HCT116 (cell line): ENCODE measurements at regions not wholly inside any gene's neighbourhood (a gene's known extent, or its start where the extent isn't known, plus 50 kb on each side); places are given as distances from the start of the nearest gene placed in this dataset.

Source experiments
- ATAC-seq: fragments of 200-7000 bp; cut with Tn5 transposase; 2 replicates; pipeline ENCODE4 v1.9.1; 2020; ENCODE audit warnings: mild to moderate bottlenecking, moderate library complexity
- BruUV-seq: library from RNA; stranded (reverse); fragments of 400-500 nt; replicated peaks from 2 replicates; lab custom pipeline; 2021; lab: Mats Ljungman, UMichigan
- CTCF ChIA-PET: fragments of 300-600 bp; sonication (Branson Sonifier 250); formaldehyde crosslinking; loops from one replicate; lab custom pipeline; 2021; ENCODE audit warnings: antibody characterized with exemption; lab: Charles Lee
- POLR2A ChIA-PET: fragments of 300-600, 350-600 bp; sonication (Branson Sonifier 250); formaldehyde crosslinking; loops from one replicate; lab custom pipeline; 2021; ENCODE audit warnings: antibody characterized with exemption; lab: Charles Lee
- RAD21 ChIA-PET, 2 experiments: fragments of 300-600 bp; sonication (Branson Sonifier 250); formaldehyde crosslinking; loops; one replicate each; lab custom pipeline; 2023; ENCODE audit warnings: low total read pairs in 2 of 2; ENCODE audit not compliant: uncharacterized antibody in 2 of 2, unreplicated experiment in 2 of 2, low non-redundant PET in 1 of 2; lab: Charles Lee
- DNase-seq: peaks from one replicate; pipeline ENCODE4 v3.0.0-alpha.2; 2010; ENCODE audit warnings: low read depth, low spot score
- H2AFZ ChIP-seq: fragments of 200-600 bp; shearing (Covaris generic), sonication (generic); 2 replicates; pipeline ENCODE4 v1.6.1; 2017; ENCODE audit warnings: low read depth, mixed run types, mixed read lengths, antibody characterized with exemption, low read length; ENCODE audit not compliant: poor library complexity, severe bottlenecking
- H3K27ac ChIP-seq: 2 replicates; pipeline ENCODE4 v1.5.1; 2012; ENCODE audit warnings: low read depth, low read length
- H3K27me3 ChIP-seq: fragments of 200-600 bp; sonication (generic); 2 replicates; pipeline ENCODE4 v1.6.1; 2016; ENCODE audit warnings: mixed run types, low read length, mixed read lengths; ENCODE audit not compliant: insufficient read depth
- H3K36me3 ChIP-seq, 2 experiments: fragments of 200-500 bp in 1 of 2; fragments of 200-600 bp in 1 of 2; sonication (Bioruptor generic) in 1 of 2; sonication (generic) in 1 of 2; 2 replicates each; pipeline versions ENCODE4 v1.5.1 to v1.6.1; 2014 to 2016; ENCODE audit warnings: low read length in 2 of 2, inconsistent platforms in 1 of 2, mixed read lengths in 1 of 2, mixed run types in 1 of 2; ENCODE audit not compliant: insufficient read depth in 2 of 2, control insufficient read depth in 1 of 2
- H3K4me1 ChIP-seq, 2 experiments: fragments of 200-600 bp in 1 of 2; sonication (generic) in 1 of 2; 2 replicates each; pipeline versions ENCODE4 v1.5.1 to v1.6.1; 2012 to 2017; ENCODE audit warnings: low read length in 2 of 2, inconsistent platforms in 1 of 2, mild to moderate bottlenecking in 1 of 2, mixed read lengths in 1 of 2, mixed run types in 1 of 2, moderate library complexity in 1 of 2; ENCODE audit not compliant: insufficient read depth in 2 of 2, control insufficient read depth in 1 of 2
- H3K4me2 ChIP-seq: fragments of 200-600 bp; sonication (generic); 2 replicates; pipeline ENCODE4 v1.6.1; 2017; ENCODE audit warnings: mixed run types, low read length, mixed read lengths
- H3K4me3 ChIP-seq, 2 experiments: fragments of 200-600 bp in 1 of 2; sonication (generic) in 1 of 2; replicated peaks in 1 of 2; 2 replicates each; pipeline ENCODE4 v1.5.1; 2011 to 2016; ENCODE audit warnings: low read length in 2 of 2, control low read depth in 1 of 2, low read depth in 1 of 2, mild to moderate bottlenecking in 1 of 2, mixed read lengths in 1 of 2, mixed run types in 1 of 2
- H3K79me2 ChIP-seq: fragments of 200-600 bp; sonication (generic); 2 replicates; pipeline ENCODE4 v1.6.1; 2017; ENCODE audit warnings: mild to moderate bottlenecking, mixed run types, low read length, moderate library complexity, mixed read lengths; ENCODE audit not compliant: insufficient read depth
- H3K9ac ChIP-seq: fragments of 200-600 bp; sonication (generic); 2 replicates; pipeline ENCODE4 v1.6.1; 2016; ENCODE audit warnings: low read length, mixed read lengths
- H3K9me2 ChIP-seq: fragments of 200-600 bp; sonication (generic), shearing (Covaris generic); 2 replicates; pipeline ENCODE4 v1.6.1; 2017; ENCODE audit warnings: mixed run types, mild to moderate bottlenecking, moderate library complexity; ENCODE audit not compliant: insufficient read depth
- H3K9me3 ChIP-seq, 2 experiments: fragments of 200-500 bp in 1 of 2; fragments of 200-600 bp in 1 of 2; sonication (Bioruptor generic) in 1 of 2; sonication (generic) in 1 of 2; 2 replicates each; pipeline ENCODE4 v1.6.1; 2014 to 2017; ENCODE audit warnings: low read length in 2 of 2, mixed read lengths in 2 of 2, inconsistent platforms in 1 of 2, low read depth in 1 of 2, mild to moderate bottlenecking in 1 of 2, mixed run types in 1 of 2, moderate library complexity in 1 of 2; ENCODE audit not compliant: control insufficient read depth in 1 of 2, insufficient read depth in 1 of 2
- H4K20me1 ChIP-seq: fragments of 200-600 bp; sonication (generic), shearing (Covaris generic); 2 replicates; pipeline ENCODE4 v1.6.1; 2017; ENCODE audit warnings: mixed run types, mild to moderate bottlenecking, moderate library complexity; ENCODE audit not compliant: insufficient read depth
- CBX3 ChIP-seq: IDR thresholded peaks from 2 replicates; pipeline ENCODE4 v1.6.1; 2012; ENCODE audit warnings: low read depth
- EGR1 ChIP-seq: IDR thresholded peaks from 2 replicates; pipeline ENCODE4 v1.6.1; 2012; ENCODE audit warnings: low read depth
- EZH2phosphoT487 ChIP-seq: fragments of 200-600 bp; IDR thresholded peaks from 2 replicates; pipeline ENCODE4 v1.6.1; 2018; ENCODE audit warnings: antibody characterized with exemption, borderline replicate concordance
- FOSL1 ChIP-seq: IDR thresholded peaks from 2 replicates; pipeline ENCODE4 v1.6.1; 2012; ENCODE audit warnings: low read depth
- JUND ChIP-seq: IDR thresholded peaks from 2 replicates; pipeline ENCODE4 v1.6.1; 2012
- POLR2A ChIP-seq: IDR thresholded peaks from 2 replicates; pipeline ENCODE4 v1.7.0; 2011; ENCODE audit warnings: borderline replicate concordance; ENCODE audit not compliant: insufficient read depth, insufficient read length; ENCODE audit errors: extremely low read depth
- POLR2AphosphoS5 ChIP-seq: IDR thresholded peaks from 2 replicates; pipeline ENCODE4 v1.6.1; 2011; ENCODE audit warnings: mild to moderate bottlenecking, low read depth, low read length, moderate library complexity
- RAD21 ChIP-seq: IDR thresholded peaks from 2 replicates; pipeline ENCODE4 v1.6.1; 2012; ENCODE audit warnings: low read depth, mild to moderate bottlenecking
- SIN3A ChIP-seq: IDR thresholded peaks from 2 replicates; pipeline ENCODE4 v1.6.1; 2012; ENCODE audit warnings: low read depth
- SP1 ChIP-seq: IDR thresholded peaks from 2 replicates; pipeline ENCODE4 v1.6.1; 2012; ENCODE audit warnings: low read depth
- SRF ChIP-seq: IDR thresholded peaks from 2 replicates; pipeline ENCODE4 v1.6.1; 2012; ENCODE audit warnings: low read depth
- TCF7L2 ChIP-seq: IDR thresholded peaks from 2 replicates; pipeline ENCODE4 v1.7.0; 2011; ENCODE audit warnings: borderline replicate concordance, inconsistent platforms; ENCODE audit not compliant: insufficient read depth, insufficient read length; ENCODE audit errors: extremely low read depth
- YY1 ChIP-seq: IDR thresholded peaks from 2 replicates; pipeline ENCODE4 v1.6.1; 2011; ENCODE audit warnings: low read length, low read depth, moderate library complexity, mild to moderate bottlenecking; ENCODE audit not compliant: insufficient replicate concordance; ENCODE audit errors: extremely low read depth
- ZNF274 ChIP-seq: fragments of 200-500 bp; sonication (Bioruptor generic); IDR thresholded peaks from 2 replicates; pipeline ENCODE4 v1.6.1; 2014; ENCODE audit warnings: mild to moderate bottlenecking, low read depth, low read length, inconsistent platforms
- intact Hi-C: fragments of 100-400 bp; cut with micrococcal nuclease; formaldehyde crosslinking; loops from 2 replicates; pipeline ENCODE4 v1.10.0; 2022
- TF ChIP-seq, protein P1 (sequence below): IDR thresholded peaks from 2 replicates; pipeline ENCODE4 v1.6.1; 2012
- TF ChIP-seq, protein P2 (sequence below): IDR thresholded peaks from 2 replicates; pipeline ENCODE4 v1.6.1; 2012
- TF ChIP-seq, protein P3 (sequence below): IDR thresholded peaks from 2 replicates; pipeline ENCODE4 v1.6.1; 2011; ENCODE audit warnings: mild to moderate bottlenecking, low read length, moderate library complexity; ENCODE audit not compliant: insufficient replicate concordance; ENCODE audit errors: extremely low read depth
- TF ChIP-seq, protein P4 (sequence below): IDR thresholded peaks from 2 replicates; pipeline ENCODE4 v1.6.1; 2012; ENCODE audit warnings: low read depth

DNA sequence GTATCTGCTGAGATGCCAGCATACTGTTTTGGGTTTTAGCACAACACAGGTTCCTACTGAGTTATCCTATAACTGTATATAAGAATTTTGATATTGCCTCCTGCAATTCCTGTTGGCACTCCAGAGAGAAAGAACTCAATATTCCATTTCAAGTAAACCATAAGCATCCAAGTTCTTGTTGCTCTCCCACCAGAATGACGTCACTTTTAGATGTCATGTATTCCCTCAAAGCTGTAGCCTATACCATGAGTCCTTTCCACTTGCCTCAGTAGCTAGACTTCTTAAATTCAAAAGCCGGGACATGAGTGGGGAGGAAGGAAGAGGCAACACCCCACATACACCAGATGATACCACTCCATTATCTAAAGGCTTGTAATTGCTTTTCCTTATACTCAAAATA, 171.5 kb downstream of the ALDH8A1 start:
- no peaks in the 10 kb centered on the region for H3K27me3 ChIP-seq
- ATAC-seq = no peak
- no peaks in the 10 kb centered on the region for H3K36me3 ChIP-seq
- no peaks in the 10 kb centered on the region for H3K9me2 ChIP-seq
- no peak overlapping the region for H3K4me2 ChIP-seq
- no peaks in the 10 kb centered on the region for H3K9me3 ChIP-seq
- intact Hi-C loops = no loop called here
- no TSS peak for BruUV-seq
- no peak overlapping the region for H3K4me3 ChIP-seq
- ChIA-PET POLR2A (no interaction called here), CTCF (no interaction called here), RAD21 (no interaction called here)
- H3K79me2 ChIP-seq = no peaks in the 10 kb centered on the region
- H3K4me1 ChIP-seq = no peaks in the 10 kb centered on the region
- no peak for DNase-seq
- TF ChIP-seq YY1 (no peak), TCF7L2 (no peak), FOSL1 (no peak), EGR1 (no peak), EZH2phosphoT487 (no peak), CBX3 (no peak), POLR2A (no peak), SP1 (no peak), POLR2AphosphoS5 (no peak), ZNF274 (no peak), JUND (no peak), SIN3A (no peak), RAD21 (no peak), SRF (no peak)
- TF ChIP-seq, protein P1, sequence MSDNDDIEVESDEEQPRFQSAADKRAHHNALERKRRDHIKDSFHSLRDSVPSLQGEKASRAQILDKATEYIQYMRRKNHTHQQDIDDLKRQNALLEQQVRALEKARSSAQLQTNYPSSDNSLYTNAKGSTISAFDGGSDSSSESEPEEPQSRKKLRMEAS = no peak
- TF ChIP-seq, protein P2, sequence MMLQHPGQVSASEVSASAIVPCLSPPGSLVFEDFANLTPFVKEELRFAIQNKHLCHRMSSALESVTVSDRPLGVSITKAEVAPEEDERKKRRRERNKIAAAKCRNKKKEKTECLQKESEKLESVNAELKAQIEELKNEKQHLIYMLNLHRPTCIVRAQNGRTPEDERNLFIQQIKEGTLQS = no peak
- TF ChIP-seq, protein P3, sequence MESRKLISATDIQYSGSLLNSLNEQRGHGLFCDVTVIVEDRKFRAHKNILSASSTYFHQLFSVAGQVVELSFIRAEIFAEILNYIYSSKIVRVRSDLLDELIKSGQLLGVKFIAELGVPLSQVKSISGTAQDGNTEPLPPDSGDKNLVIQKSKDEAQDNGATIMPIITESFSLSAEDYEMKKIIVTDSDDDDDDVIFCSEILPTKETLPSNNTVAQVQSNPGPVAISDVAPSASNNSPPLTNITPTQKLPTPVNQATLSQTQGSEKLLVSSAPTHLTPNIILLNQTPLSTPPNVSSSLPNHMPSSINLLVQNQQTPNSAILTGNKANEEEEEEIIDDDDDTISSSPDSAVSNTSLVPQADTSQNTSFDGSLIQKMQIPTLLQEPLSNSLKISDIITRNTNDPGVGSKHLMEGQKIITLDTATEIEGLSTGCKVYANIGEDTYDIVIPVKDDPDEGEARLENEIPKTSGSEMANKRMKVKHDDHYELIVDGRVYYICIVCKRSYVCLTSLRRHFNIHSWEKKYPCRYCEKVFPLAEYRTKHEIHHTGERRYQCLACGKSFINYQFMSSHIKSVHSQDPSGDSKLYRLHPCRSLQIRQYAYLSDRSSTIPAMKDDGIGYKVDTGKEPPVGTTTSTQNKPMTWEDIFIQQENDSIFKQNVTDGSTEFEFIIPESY = no peak
- TF ChIP-seq, protein P4, sequence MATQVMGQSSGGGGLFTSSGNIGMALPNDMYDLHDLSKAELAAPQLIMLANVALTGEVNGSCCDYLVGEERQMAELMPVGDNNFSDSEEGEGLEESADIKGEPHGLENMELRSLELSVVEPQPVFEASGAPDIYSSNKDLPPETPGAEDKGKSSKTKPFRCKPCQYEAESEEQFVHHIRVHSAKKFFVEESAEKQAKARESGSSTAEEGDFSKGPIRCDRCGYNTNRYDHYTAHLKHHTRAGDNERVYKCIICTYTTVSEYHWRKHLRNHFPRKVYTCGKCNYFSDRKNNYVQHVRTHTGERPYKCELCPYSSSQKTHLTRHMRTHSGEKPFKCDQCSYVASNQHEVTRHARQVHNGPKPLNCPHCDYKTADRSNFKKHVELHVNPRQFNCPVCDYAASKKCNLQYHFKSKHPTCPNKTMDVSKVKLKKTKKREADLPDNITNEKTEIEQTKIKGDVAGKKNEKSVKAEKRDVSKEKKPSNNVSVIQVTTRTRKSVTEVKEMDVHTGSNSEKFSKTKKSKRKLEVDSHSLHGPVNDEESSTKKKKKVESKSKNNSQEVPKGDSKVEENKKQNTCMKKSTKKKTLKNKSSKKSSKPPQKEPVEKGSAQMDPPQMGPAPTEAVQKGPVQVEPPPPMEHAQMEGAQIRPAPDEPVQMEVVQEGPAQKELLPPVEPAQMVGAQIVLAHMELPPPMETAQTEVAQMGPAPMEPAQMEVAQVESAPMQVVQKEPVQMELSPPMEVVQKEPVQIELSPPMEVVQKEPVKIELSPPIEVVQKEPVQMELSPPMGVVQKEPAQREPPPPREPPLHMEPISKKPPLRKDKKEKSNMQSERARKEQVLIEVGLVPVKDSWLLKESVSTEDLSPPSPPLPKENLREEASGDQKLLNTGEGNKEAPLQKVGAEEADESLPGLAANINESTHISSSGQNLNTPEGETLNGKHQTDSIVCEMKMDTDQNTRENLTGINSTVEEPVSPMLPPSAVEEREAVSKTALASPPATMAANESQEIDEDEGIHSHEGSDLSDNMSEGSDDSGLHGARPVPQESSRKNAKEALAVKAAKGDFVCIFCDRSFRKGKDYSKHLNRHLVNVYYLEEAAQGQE = no peak
- no peak overlapping the region for H2AFZ ChIP-seq
- H4K20me1 ChIP-seq = no peaks in the 10 kb centered on the region
- no peak overlapping the region for H3K27ac ChIP-seq
- H3K9ac ChIP-seq = no peak overlapping the region
